Parathyroid adenoma (tissue), 2 donors: ENCODE measurements at regions not wholly inside any gene's neighbourhood (a gene's known extent, or its start where the extent isn't known, plus 50 kb on each side); places are given as distances from the start of the nearest gene placed in this dataset.
"Not testable (repeated sequence)": the region's sequence is repeated elsewhere in the genome, so short reads cannot be mapped to it uniquely, and the experiment has no call there.

ENCODE experiments used
- H2AFZ ChIP-seq: fragments of 300-600 bp; sonication (generic); one replicate; pipeline ENCODE4 v1.7.0; 2017; ENCODE audit warnings: antibody characterized with exemption, mild to moderate bottlenecking
- H3K27ac ChIP-seq: fragments of 300-600 bp; sonication (generic); one replicate; pipeline ENCODE4 v1.7.0; 2017
- H3K27me3 ChIP-seq: fragments of 300-600 bp; sonication (generic); one replicate; pipeline ENCODE4 v1.7.0; 2017; ENCODE audit warnings: low read length; ENCODE audit not compliant: control insufficient read depth, insufficient read depth
- H3K36me3 ChIP-seq: fragments of 300-600 bp; sonication (generic); one replicate; pipeline ENCODE4 v1.7.0; 2017; ENCODE audit warnings: low read length; ENCODE audit not compliant: control insufficient read depth, insufficient read depth
- H3K4me1 ChIP-seq: fragments of 300-600 bp; sonication (generic); one replicate; pipeline ENCODE4 v1.7.0; 2017; ENCODE audit warnings: control low read depth
- H3K4me2 ChIP-seq: fragments of 300-600 bp; sonication (generic); one replicate; pipeline ENCODE4 v1.7.0; 2017; ENCODE audit warnings: low read length
- H3K4me3 ChIP-seq: fragments of 300-600 bp; sonication (generic); one replicate; pipeline ENCODE4 v1.7.0; 2017; ENCODE audit warnings: low read depth, low read length
- H3K79me2 ChIP-seq: fragments of 300-600 bp; sonication (generic); one replicate; pipeline ENCODE4 v1.7.0; 2017; ENCODE audit warnings: control low read depth
- H3K9ac ChIP-seq: fragments of 300-600 bp; sonication (generic); one replicate; pipeline ENCODE4 v1.7.0; 2017; ENCODE audit warnings: mild to moderate bottlenecking
- H3K9me3 ChIP-seq: fragments of 300-600 bp; sonication (generic); one replicate; pipeline ENCODE4 v1.7.0; 2017; ENCODE audit warnings: low read length; ENCODE audit not compliant: control insufficient read depth
- CTCF ChIP-seq: fragments of 300-600 bp; sonication (generic); IDR thresholded peaks from one replicate; pipeline ENCODE4 v1.7.0; 2017; ENCODE audit warnings: antibody characterized with exemption, mild to moderate bottlenecking
- donor health status: primary hyperparathyroidism.

- H3K9me3 ChIP-seq, result no peaks in the 10 kb centered on the region
- no peaks in the 10 kb centered on the region for H3K4me1 ChIP-seq
- no peaks in the 10 kb centered on the region for H3K79me2 ChIP-seq
- H3K27ac ChIP-seq, result no peak overlapping the region
- no peak overlapping the region for H2AFZ ChIP-seq
- H3K4me3 ChIP-seq, result no peak overlapping the region
- H3K4me2 ChIP-seq, result no peak overlapping the region
- TF ChIP-seq CTCF, result no peak
- no peak overlapping the region for H3K9ac ChIP-seq
- no peaks in the 10 kb centered on the region for H3K27me3 ChIP-seq
- H3K36me3 ChIP-seq, result no peaks in the 10 kb centered on the region
These were observed 130.3 kb upstream of the SLC13A1 start for GRCh38 chr7:123329988-123330643.

DNA sequence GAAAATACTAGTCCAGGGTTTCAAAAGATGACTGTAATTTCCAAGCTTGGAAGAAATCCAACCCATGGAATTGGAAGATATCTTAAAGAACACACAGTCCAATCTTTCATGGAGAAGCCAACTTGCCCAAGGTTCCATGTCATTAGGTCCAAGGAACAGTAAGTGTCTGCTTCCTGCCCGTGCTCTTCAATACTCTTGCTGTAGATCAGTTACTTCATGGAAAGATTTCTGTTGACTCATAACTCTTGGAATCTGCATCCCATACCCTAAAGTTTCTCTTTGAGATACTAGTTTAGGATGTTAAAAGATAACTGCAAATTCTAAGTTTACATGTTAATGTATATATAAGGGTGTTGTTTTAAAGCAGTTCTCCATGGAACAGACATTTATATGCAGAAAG lies 127.9 kb upstream of the SLC13A1 start:
- no peaks in the 10 kb centered on the region for H3K36me3 ChIP-seq
- H3K27ac ChIP-seq, result no peak overlapping the region
- no peaks in the 10 kb centered on the region for H3K4me1 ChIP-seq
- no peaks in the 10 kb centered on the region for H3K27me3 ChIP-seq
- no peak overlapping the region for H3K9ac ChIP-seq
- no peaks in the 10 kb centered on the region for H3K9me3 ChIP-seq
- TF ChIP-seq CTCF, result no peak
- no peak overlapping the region for H3K4me3 ChIP-seq
- H2AFZ ChIP-seq, result no peak overlapping the region
- no peaks in the 10 kb centered on the region for H3K79me2 ChIP-seq
- no peak overlapping the region for H3K4me2 ChIP-seq

GRCh38 chr7:123324283-123324682 lies 124.5 kb upstream of the SLC13A1 start:
- H3K9ac ChIP-seq, result no peak overlapping the region
- H3K36me3 ChIP-seq, result no peaks in the 10 kb centered on the region
- H3K79me2 ChIP-seq, result no peaks in the 10 kb centered on the region
- no peak overlapping the region for H3K27ac ChIP-seq
- H3K4me2 ChIP-seq, result no peak overlapping the region
- no peak overlapping the region for H2AFZ ChIP-seq
- no peak for TF ChIP-seq CTCF
- H3K4me3 ChIP-seq, result no peak overlapping the region
- H3K9me3 ChIP-seq, result no peaks in the 10 kb centered on the region
- no peaks in the 10 kb centered on the region for H3K27me3 ChIP-seq
- peaks cover 7% of the 10 kb centered on the region for H3K4me1 ChIP-seq

DNA sequence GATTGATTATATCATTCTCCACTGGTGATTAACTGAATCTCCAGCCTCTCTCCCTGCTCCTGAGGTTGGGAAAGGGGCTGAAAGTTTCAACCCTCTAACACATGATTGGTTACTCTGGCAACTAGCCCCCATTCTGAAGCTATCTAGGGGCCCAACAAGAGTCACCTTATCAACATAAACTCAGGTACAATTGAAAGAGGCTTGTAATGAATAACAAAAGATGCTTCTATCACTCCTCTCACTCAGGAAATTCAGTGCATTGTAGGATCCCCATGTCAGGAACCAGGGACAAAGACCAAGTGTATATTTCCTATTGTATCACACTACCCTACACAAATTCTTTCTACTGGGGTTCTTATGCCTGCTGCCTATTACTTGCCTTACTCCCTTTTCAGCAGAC lies 123.9 kb upstream of the SLC13A1 start:
- no peaks in the 10 kb centered on the region for H3K9me3 ChIP-seq
- H3K27me3 ChIP-seq, result no peaks in the 10 kb centered on the region
- no peaks in the 10 kb centered on the region for H3K36me3 ChIP-seq
- no peak overlapping the region for H3K27ac ChIP-seq
- no peak overlapping the region for H3K9ac ChIP-seq
- TF ChIP-seq CTCF, result no peak
- H3K4me1 ChIP-seq, result peaks cover 7% of the 10 kb centered on the region
- H3K4me2 ChIP-seq, result no peak overlapping the region
- no peak overlapping the region for H2AFZ ChIP-seq
- no peaks in the 10 kb centered on the region for H3K79me2 ChIP-seq
- H3K4me3 ChIP-seq, result no peak overlapping the region

GRCh38 chr7:123321578-123321977 lies 121.8 kb upstream of the SLC13A1 start:
- H3K4me2 ChIP-seq, H2AFZ ChIP-seq, H3K9ac ChIP-seq, H3K9me3 ChIP-seq, H3K36me3 ChIP-seq, H3K27me3 ChIP-seq, H3K79me2 ChIP-seq, H3K4me3 ChIP-seq, H3K4me1 ChIP-seq, H3K27ac ChIP-seq: not testable (repeated sequence)
